ENCODE measurements at regions not wholly inside any gene's neighbourhood (a gene's known extent, or its start where the extent isn't known, plus 50 kb on each side); places are given as distances from the start of the nearest gene placed in this dataset.

DNA sequence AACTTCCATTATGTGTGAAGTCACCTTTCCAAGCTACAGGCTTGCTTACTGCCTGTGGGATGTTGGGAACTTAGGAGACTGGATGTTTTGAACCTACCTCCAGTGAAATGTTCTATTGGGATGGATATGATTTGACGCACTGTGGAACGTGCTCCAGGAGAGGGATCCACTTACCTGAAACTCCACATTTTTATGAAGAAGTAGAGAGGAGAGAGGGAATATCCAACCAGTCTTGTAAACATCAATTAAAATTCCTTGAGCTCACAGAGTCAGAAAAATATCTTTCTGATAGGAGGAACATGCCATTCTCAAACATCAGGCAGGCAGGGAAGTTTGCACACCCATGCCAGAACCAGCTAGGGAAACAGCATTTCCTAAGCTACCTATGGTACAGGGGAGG, 91.1 kb upstream of the MAOA start:
- no peak for TF ChIP-seq CTCF (IDR thresholded peaks at IDR 0.05)
- TF ChIP-seq EZH2 (IDR thresholded peaks at IDR 0.05; ENCODE audit: borderline replicate concordance, insufficient read depth, low read depth, low read length, poor library complexity, severe bottlenecking): no peak

Measured in B cell (primary cell).